Tibial nerve (tissue), 4 donors: ENCODE measurements at regions not wholly inside any gene's neighbourhood (a gene's known extent, or its start where the extent isn't known, plus 50 kb on each side); places are given as distances from the start of the nearest gene placed in this dataset.
"Not testable (repeated sequence)": the region's sequence is repeated elsewhere in the genome, so short reads cannot be mapped to it uniquely, and the experiment has no call there.

Source experiments
- CTCF ChIP-seq, 5 experiments: fragments of 200-600 bp in 3 of 5; fragments of 450-650 bp in 2 of 5; sonication (generic) in 3 of 5; IDR thresholded peaks; one replicate each; pipeline ENCODE4 v1.5.1; 2016 to 2019; ENCODE audit warnings: antibody characterized with exemption in 5 of 5, mild to moderate bottlenecking in 3 of 5, moderate library complexity in 2 of 5
- EP300 ChIP-seq, 2 donors: sonication (generic); formaldehyde crosslinking; IDR thresholded peaks; one replicate each; pipeline ENCODE4 v1.6.1; 2017; ENCODE audit warnings: antibody characterized with exemption in 2 of 2, mild to moderate bottlenecking in 1 of 2
- POLR2A ChIP-seq, 2 donors: fragments of 450-650 bp; IDR thresholded peaks; one replicate each; pipeline ENCODE4 v1.6.1; 2017; ENCODE audit warnings: antibody characterized with exemption in 2 of 2, mild to moderate bottlenecking in 2 of 2, moderate library complexity in 2 of 2

- TF ChIP-seq CTCF, POLR2A, EP300 (IDR thresholded peaks at IDR 0.05): not testable (repeated sequence)
These were observed 239.8 kb downstream of the AASDHPPT start for GRCh38 chr11:106317208-106317773.
